T-cell (primary cell): ENCODE measurements at regions not wholly inside any gene's neighbourhood (a gene's known extent, or its start where the extent isn't known, plus 50 kb on each side); places are given as distances from the start of the nearest gene placed in this dataset.
"Not testable (repeated sequence)": the region's sequence is repeated elsewhere in the genome, so short reads cannot be mapped to it uniquely, and the experiment has no call there.

Source experiments
- ATAC-seq, 4 experiments: fragments of 200-7000 bp in 3 of 4; fragments of 150-1000 bp in 1 of 4; cut with Tn5 transposase; replicated peaks in 1 of 4; 1 replicate in 3 of 4; 2 replicates in 1 of 4; pipeline ENCODE4 v1.10.0; 2021; ENCODE audit warnings: moderate library complexity in 3 of 4, mild to moderate bottlenecking in 2 of 4, moderate number of reproducible peaks in 1 of 4
- CTCF ChIA-PET, 2 donors: fragments of 300-600 bp; sonication (Branson Sonifier 250); formaldehyde crosslinking; loops; one replicate each; lab custom pipeline; 2022; ENCODE audit warnings: antibody characterized with exemption in 2 of 2; lab: Charles Lee
- POLR2A ChIA-PET, 2 donors: fragments of 300-600 bp; sonication (Branson Sonifier 250); formaldehyde crosslinking; loops; one replicate each; lab custom pipeline; 2022; ENCODE audit warnings: antibody characterized with exemption in 2 of 2; lab: Charles Lee
- DNase-seq, 35 experiments: peaks; one replicate each; pipeline versions ENCODE4 v3.0.0 to v3.0.0-alpha.2; 2013 to 2023
- H3K27ac ChIP-seq: one replicate; pipeline ENCODE4 v1.5.1; 2013; ENCODE audit warnings: low read length
- H3K27me3 ChIP-seq, 2 experiments: replicated peaks in 1 of 2; 1 replicate in 1 of 2; 2 replicates in 1 of 2; pipeline versions ENCODE4 v1.6.1 to v1.7.0; 2013; ENCODE audit warnings: low read length in 1 of 2, mixed read lengths in 1 of 2; ENCODE audit not compliant: control insufficient read depth in 2 of 2, insufficient read depth in 2 of 2; ENCODE audit errors: extremely low read depth in 1 of 2
- H3K36me3 ChIP-seq, 2 donors: 1 replicate in 1 of 2; 2 replicates in 1 of 2; pipeline versions ENCODE4 v1.6.1 to v1.7.0; 2013; ENCODE audit warnings: low read length in 1 of 2; ENCODE audit not compliant: control insufficient read depth in 2 of 2, insufficient read depth in 1 of 2; ENCODE audit errors: extremely low read depth in 1 of 2
- H3K4me1 ChIP-seq, 2 experiments: 1 replicate in 1 of 2; 2 replicates in 1 of 2; pipeline versions ENCODE4 v1.6.1 to v1.7.0; 2013; ENCODE audit warnings: low read length in 2 of 2, mixed read lengths in 1 of 2; ENCODE audit not compliant: insufficient read depth in 2 of 2, control insufficient read depth in 1 of 2; ENCODE audit errors: extremely low read depth in 1 of 2
- H3K4me3 ChIP-seq, 2 donors: 1 replicate in 1 of 2; 2 replicates in 1 of 2; pipeline versions ENCODE4 v1.5.1 to v1.7.0; 2013; ENCODE audit warnings: mild to moderate bottlenecking in 2 of 2, low read length in 1 of 2, moderate library complexity in 1 of 2; ENCODE audit not compliant: control insufficient read depth in 1 of 2; ENCODE audit errors: extremely low read depth in 1 of 2
- H3K9me3 ChIP-seq: 2 replicates; pipeline ENCODE4 v1.7.0; 2013
- H3K27ac Mint-ChIP-seq, 2 donors: one replicate each; pipeline ENCODE4 v1.8.0; 2020 to 2021; ENCODE audit warnings: mild to moderate bottlenecking in 2 of 2, mixed read lengths in 2 of 2
- H3K27me3 Mint-ChIP-seq, 2 donors: one replicate each; pipeline ENCODE4 v1.8.0; 2021 to 2022; ENCODE audit warnings: mixed read lengths in 2 of 2
- H3K36me3 Mint-ChIP-seq: one replicate; pipeline ENCODE4 v1.8.0; 2021; ENCODE audit warnings: mixed read lengths
- H3K4me1 Mint-ChIP-seq, 3 donors: one replicate each; pipeline ENCODE4 v1.8.0; 2020 to 2022; ENCODE audit warnings: mixed read lengths in 3 of 3, mild to moderate bottlenecking in 1 of 3
- H3K4me3 Mint-ChIP-seq, 3 donors: one replicate each; pipeline ENCODE4 v1.8.0; 2020 to 2022; ENCODE audit warnings: mild to moderate bottlenecking in 3 of 3, mixed read lengths in 3 of 3, moderate library complexity in 3 of 3
- H3K9me3 Mint-ChIP-seq, 3 donors: one replicate each; pipeline ENCODE4 v1.8.0; 2020 to 2022; ENCODE audit warnings: mixed read lengths in 3 of 3
- WGBS: methylation state at CpG from one replicate; pipeline ENCODE4 v1.1.5; 2013; ENCODE audit warnings: missing lambda C conversion rate; ENCODE audit not compliant: insufficient coverage; 5-methylcytosine and 5-hydroxymethylcytosine counted together

GRCh38 chr2:132271794-132272193 is 110.0 kb upstream of the ANKRD30BL start:
- H3K4me1 Mint-ChIP-seq, H3K27ac ChIP-seq, H3K36me3 Mint-ChIP-seq, DNase-seq, H3K9me3 Mint-ChIP-seq, H3K4me3 ChIP-seq, H3K36me3 ChIP-seq, H3K27me3 Mint-ChIP-seq, H3K9me3 ChIP-seq, H3K4me3 Mint-ChIP-seq, ATAC-seq, POLR2A ChIA-PET, H3K27ac Mint-ChIP-seq: not testable (repeated sequence)
- WGBS: 83% methylated on average over 5 of the region's 11 CpGs
- Histone ChIP-seq H3K27me3 (peaks cover 0 to 15% of the 10 kb centered on the region in 2 experiments), H3K4me1 (peaks cover 6 to 18% of the 10 kb centered on the region in 2 experiments)
- CTCF ChIA-PET: interaction anchor here in 1 of 2 donors (0.6 kb wide), 1 partner anchor 891 kb away, joined by 3 read pairs; no protein-coding TSS in a partner anchor

DNA sequence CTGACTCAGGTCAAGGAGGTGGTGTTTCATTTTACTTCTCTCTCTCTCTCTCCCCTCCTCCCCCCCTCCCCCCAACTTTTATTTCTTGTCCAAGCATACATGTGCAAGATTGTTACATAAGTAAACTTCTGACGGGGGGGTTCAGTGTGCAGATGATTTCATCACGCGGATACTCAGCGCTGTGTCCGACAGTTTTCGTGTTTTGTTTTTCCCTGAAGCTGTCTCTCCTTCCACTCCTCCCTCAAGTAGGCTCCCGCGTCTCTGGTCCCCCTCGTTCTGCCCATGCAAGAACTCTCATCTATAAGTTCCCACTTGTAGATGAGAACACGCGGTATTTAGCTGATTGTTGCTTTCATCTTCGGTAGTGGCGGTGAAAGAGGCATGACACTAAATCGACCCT is 111.0 kb upstream of the ANKRD30BL start:
- peaks cover 6 to 12% of the 10 kb centered on the region in 2 experiments for H3K4me1 ChIP-seq
- CTCF ChIA-PET: interaction anchor here in 1 of 2 donors (0.5 kb wide), 1 partner anchor 1614 kb away, joined by 3 read pairs; no protein-coding TSS in a partner anchor
- Mint-ChIP-seq H3K27ac (no peak overlapping the region), H3K4me1 (peaks cover 0 to 4% (median 3%) of the 10 kb centered on the region in 3 donors), H3K4me3 (no peak overlapping the region), H3K9me3 (peaks cover 0 to 12% (median 0%) of the 10 kb centered on the region in 3 donors), H3K36me3 (no peaks in the 10 kb centered on the region), H3K27me3 (peaks cover 0 to 2% of the 10 kb centered on the region in 2 donors)
- WGBS: 96% methylated on average over 9 of the region's 14 CpGs
- ATAC-seq (no peak), DNase-seq (no peak)
- no peak overlapping the region for H3K4me3 ChIP-seq
- peaks cover 0 to 12% of the 10 kb centered on the region in 2 experiments for H3K27me3 ChIP-seq
- POLR2A ChIA-PET: no interaction called here
- H3K36me3 ChIP-seq: no peaks in the 10 kb centered on the region
- no peak overlapping the region for H3K27ac ChIP-seq
- H3K9me3 ChIP-seq: no peaks in the 10 kb centered on the region

DNA sequence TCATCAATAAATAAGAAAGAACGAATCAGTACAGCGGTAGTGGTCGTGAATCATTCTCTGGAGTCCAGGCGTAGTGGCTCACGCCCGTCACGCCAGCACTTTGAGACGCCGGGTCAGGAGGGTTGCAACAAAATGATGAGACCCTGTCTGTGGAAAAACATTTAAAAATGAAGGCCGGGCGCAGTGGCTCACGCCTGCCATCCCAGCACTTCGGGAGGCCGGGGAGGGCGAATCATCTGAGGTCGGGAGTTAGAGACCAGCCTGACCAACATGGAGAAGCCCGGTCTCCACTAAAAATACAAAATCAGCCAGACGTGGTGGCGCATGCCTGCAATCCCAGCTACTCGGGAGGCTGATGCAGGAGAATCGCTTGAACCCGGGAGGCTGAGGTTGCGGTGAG is 111.8 kb upstream of the ANKRD30BL start:
- H3K4me3 Mint-ChIP-seq, H3K36me3 Mint-ChIP-seq, H3K4me1 Mint-ChIP-seq, H3K27ac ChIP-seq, CTCF ChIA-PET, POLR2A ChIA-PET, H3K27me3 ChIP-seq, ATAC-seq, H3K4me3 ChIP-seq, H3K27me3 Mint-ChIP-seq, H3K27ac Mint-ChIP-seq, H3K36me3 ChIP-seq, DNase-seq, H3K9me3 ChIP-seq: not testable (repeated sequence)
- WGBS: 98% methylated on average over 20 of the region's 23 CpGs
- peaks cover 6 to 12% of the 10 kb centered on the region in 2 experiments for H3K4me1 ChIP-seq
- peaks cover 0 to 15% (median 3%) of the 10 kb centered on the region in 3 donors for H3K9me3 Mint-ChIP-seq

DNA sequence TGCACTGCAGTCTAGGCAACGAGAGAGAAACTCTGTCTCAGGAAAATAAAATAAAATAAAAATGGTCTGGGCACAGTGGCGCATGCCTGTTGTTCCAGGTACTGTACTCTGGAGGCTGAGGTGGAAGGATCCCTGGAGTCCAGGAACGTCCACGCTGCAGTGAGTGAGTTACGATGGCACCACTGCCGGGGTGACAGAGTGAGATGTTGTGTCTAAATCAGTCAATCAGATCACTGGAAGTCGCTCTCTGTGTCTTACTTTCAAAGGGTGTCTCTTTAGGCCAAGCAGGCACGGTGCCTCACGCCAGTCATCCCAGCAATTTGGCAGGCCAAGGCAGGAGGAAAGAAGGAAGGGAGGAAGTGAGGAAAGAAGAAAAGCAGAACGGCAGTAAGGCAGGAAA is 112.2 kb upstream of the ANKRD30BL start:
- ATAC-seq (no peak), DNase-seq (no peak)
- H3K27ac ChIP-seq: no peak overlapping the region
- POLR2A ChIA-PET: no interaction called here
- CTCF ChIA-PET: no interaction called here
- peaks cover 0 to 5% of the 10 kb centered on the region in 2 experiments for H3K27me3 ChIP-seq
- H3K4me3 Mint-ChIP-seq: no peak overlapping the region
- H3K36me3 Mint-ChIP-seq: no peaks in the 10 kb centered on the region
- no peaks in the 10 kb centered on the region for H3K36me3 ChIP-seq
- H3K4me1 Mint-ChIP-seq: no peaks in the 10 kb centered on the region
- 85% methylated on average over 10 of the region's 10 CpGs for WGBS
- H3K27me3 Mint-ChIP-seq: no peaks in the 10 kb centered on the region
- peaks cover 0 to 16% (median 3%) of the 10 kb centered on the region in 3 donors for H3K9me3 Mint-ChIP-seq
- no peaks in the 10 kb centered on the region for H3K9me3 ChIP-seq
- H3K4me3 ChIP-seq: no peak overlapping the region
- peaks cover 2 to 10% of the 10 kb centered on the region in 2 experiments for H3K4me1 ChIP-seq
- no peak overlapping the region for H3K27ac Mint-ChIP-seq

DNA sequence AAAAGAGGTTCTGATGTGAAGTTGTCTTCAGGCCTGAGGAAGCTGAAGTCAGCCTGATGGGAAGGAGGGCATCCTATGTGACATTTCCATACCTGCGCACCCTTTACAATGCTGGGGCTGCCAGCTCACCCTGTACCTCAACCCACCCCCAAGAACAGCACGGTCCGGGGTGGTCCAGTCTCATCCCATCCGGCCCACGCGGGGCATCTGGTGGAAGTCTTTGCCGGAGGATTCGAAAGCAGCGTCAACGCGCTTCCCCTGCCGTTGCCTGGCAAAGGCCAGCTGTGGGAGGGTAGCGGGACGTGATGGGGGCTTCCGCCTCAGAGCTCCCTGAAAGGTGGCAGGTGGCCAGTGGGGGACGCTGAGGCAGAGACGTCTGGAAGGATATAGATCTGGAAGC is 113.6 kb upstream of the ANKRD30BL start:
- H3K36me3 ChIP-seq: no peaks in the 10 kb centered on the region
- CTCF ChIA-PET: no interaction called here
- Mint-ChIP-seq H3K36me3 (no peaks in the 10 kb centered on the region), H3K4me3 (no peak overlapping the region), H3K9me3 (peaks cover 0 to 23% (median 6%) of the 10 kb centered on the region in 3 donors), H3K27me3 (no peaks in the 10 kb centered on the region), H3K27ac (no peak overlapping the region), H3K4me1 (no peaks in the 10 kb centered on the region)
- peaks cover 0 to 2% of the 10 kb centered on the region in 2 experiments for H3K27me3 ChIP-seq
- POLR2A ChIA-PET: no interaction called here
- WGBS: 98% methylated on average over 12 of the region's 17 CpGs
- no peaks in the 10 kb centered on the region for H3K9me3 ChIP-seq
- ATAC-seq (no peak), DNase-seq (no peak)
- H3K4me3 ChIP-seq: no peak overlapping the region
- H3K4me1 ChIP-seq: peaks cover 0 to 3% of the 10 kb centered on the region in 2 experiments
- no peak overlapping the region for H3K27ac ChIP-seq

DNA sequence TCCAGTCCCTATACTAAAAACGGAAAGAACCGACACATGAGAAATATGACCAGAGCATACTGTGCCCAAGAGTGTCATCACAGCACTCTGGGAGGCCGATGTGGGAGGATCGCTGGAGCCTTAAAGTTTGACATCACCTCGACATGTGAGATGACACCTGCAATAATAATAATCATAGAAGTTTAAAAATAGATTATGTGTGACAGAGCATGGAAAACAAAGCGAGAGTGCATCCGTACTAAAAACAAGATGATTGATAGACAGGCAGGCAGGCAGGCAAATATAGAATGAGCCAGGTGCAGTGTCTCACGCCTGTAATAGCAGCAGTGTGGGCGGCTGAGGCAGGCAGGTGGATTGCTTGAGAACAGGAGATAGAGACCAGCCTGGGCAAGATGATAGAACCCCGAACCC is 114.8 kb upstream of the ANKRD30BL start:
- H3K4me3 Mint-ChIP-seq: no peak overlapping the region
- H3K9me3 ChIP-seq: no peaks in the 10 kb centered on the region
- CTCF ChIA-PET: no interaction called here
- no peak for DNase-seq
- no peaks in the 10 kb centered on the region for H3K4me1 ChIP-seq
- ATAC-seq: no peak
- H3K27ac Mint-ChIP-seq: no peak overlapping the region
- H3K4me3 ChIP-seq: no peak overlapping the region
- POLR2A ChIA-PET: no interaction called here
- peaks cover 0 to 2% of the 10 kb centered on the region in 2 experiments for H3K27me3 ChIP-seq
- H3K27ac ChIP-seq: no peak overlapping the region
- H3K4me1 Mint-ChIP-seq: no peaks in the 10 kb centered on the region
- no peaks in the 10 kb centered on the region for H3K36me3 ChIP-seq
- peaks cover 0 to 3% of the 10 kb centered on the region in 2 donors for H3K27me3 Mint-ChIP-seq
- H3K36me3 Mint-ChIP-seq: no peaks in the 10 kb centered on the region
- WGBS: 46% methylated on average over 2 of the region's 10 CpGs
- peaks cover 0 to 23% (median 6%) of the 10 kb centered on the region in 3 donors for H3K9me3 Mint-ChIP-seq

GRCh38 chr2:132278267-132278666 is 116.5 kb upstream of the ANKRD30BL start:
- CTCF ChIA-PET: no interaction called here
- ATAC-seq (no peak), DNase-seq (no peak)
- H3K36me3 Mint-ChIP-seq: no peaks in the 10 kb centered on the region
- no peak overlapping the region for H3K4me3 ChIP-seq
- no peaks in the 10 kb centered on the region for H3K9me3 ChIP-seq
- 85% methylated on average over 23 of the region's 23 CpGs for WGBS
- H3K27me3 ChIP-seq: peaks cover 0 to 2% of the 10 kb centered on the region in 2 experiments
- peaks cover 0 to 8% of the 10 kb centered on the region in 2 donors for H3K27me3 Mint-ChIP-seq
- peaks cover 0 to 23% (median 9%) of the 10 kb centered on the region in 3 donors for H3K9me3 Mint-ChIP-seq
- no peaks in the 10 kb centered on the region for H3K4me1 Mint-ChIP-seq
- no peak overlapping the region for H3K27ac Mint-ChIP-seq
- POLR2A ChIA-PET: no interaction called here
- H3K4me1 ChIP-seq: no peaks in the 10 kb centered on the region
- H3K36me3 ChIP-seq: no peaks in the 10 kb centered on the region
- no peak overlapping the region for H3K27ac ChIP-seq
- no peak overlapping the region for H3K4me3 Mint-ChIP-seq
